NCI-H446 (cell line): ENCODE measurements at regions not wholly inside any gene's neighbourhood (a gene's known extent, or its start where the extent isn't known, plus 50 kb on each side); places are given as distances from the start of the nearest gene placed in this dataset.
"Not testable (repeated sequence)": the region's sequence is repeated elsewhere in the genome, so short reads cannot be mapped to it uniquely, and the experiment has no call there.

ENCODE experiments used
- DNase-seq, 2 experiments: peaks; one replicate each; lab custom pipeline; 2025; lab: John Stamatoyannopoulos, UW

GRCh38 chr7:32681174-32681518 lies 185.9 kb downstream of the AVL9 start:
- no peak for DNase-seq

- no peak for DNase-seq
Observed at GRCh38 chr7:32680259-32681173, 185.2 kb downstream of the AVL9 start.

- no peak for DNase-seq
Observed at GRCh38 chr7:32679192-32679591, 183.9 kb downstream of the AVL9 start.

GRCh38 chr7:32677593-32677992 lies 182.3 kb downstream of the AVL9 start:
- no peak for DNase-seq

GRCh38 chr7:32676249-32676941 lies 181.1 kb downstream of the AVL9 start:
- DNase-seq, result no peak

- DNase-seq, result no peak
Observed at GRCh38 chr7:32673275-32673983, 178.1 kb downstream of the AVL9 start.

- DNase-seq, result peak in 1 of 2 experiments; percentile 23
Observed at GRCh38 chr7:32670110-32671025, 175.1 kb downstream of the AVL9 start.

GRCh38 chr7:32669173-32669870 lies 174.0 kb downstream of the AVL9 start:
- DNase-seq, result peak; percentile 84 to 93

- DNase-seq, result peak; percentile 79 to 91
Observed at GRCh38 chr7:32668387-32669097, 173.3 kb downstream of the AVL9 start.

GRCh38 chr7:32667586-32667985 lies 172.3 kb downstream of the AVL9 start:
- not testable (repeated sequence) for DNase-seq

GRCh38 chr7:32663805-32664211 lies 168.5 kb downstream of the AVL9 start:
- DNase-seq, result not testable (repeated sequence)

GRCh38 chr7:32662509-32662908 lies 167.2 kb downstream of the AVL9 start:
- not testable (repeated sequence) for DNase-seq

- DNase-seq, result no peak
Observed at GRCh38 chr7:32661929-32662328, 166.6 kb downstream of the AVL9 start.

GRCh38 chr7:32661501-32661900 lies 166.2 kb downstream of the AVL9 start:
- no peak for DNase-seq

- no peak for DNase-seq
Observed at GRCh38 chr7:32660936-32661335, 165.6 kb downstream of the AVL9 start.

- no peak for DNase-seq
Observed at GRCh38 chr7:32659853-32660252, 164.6 kb downstream of the AVL9 start.

- DNase-seq, result no peak
Observed at GRCh38 chr7:32658467-32658869, 163.2 kb downstream of the AVL9 start.

- no peak for DNase-seq
Observed at GRCh38 chr7:32658034-32658433, 162.7 kb downstream of the AVL9 start.

GRCh38 chr7:32654549-32654948 lies 159.3 kb downstream of the AVL9 start:
- DNase-seq, result not testable (repeated sequence)

- not testable (repeated sequence) for DNase-seq
Observed at GRCh38 chr7:32650356-32650755, 155.1 kb downstream of the AVL9 start.
